IMR-90 (cell line): ENCODE measurements at regions not wholly inside any gene's neighbourhood (a gene's known extent, or its start where the extent isn't known, plus 50 kb on each side); places are given as distances from the start of the nearest gene placed in this dataset.

Experiments used
- ATAC-seq: fragments of 200-7000 bp; cut with Tn5 transposase; 2 replicates; pipeline ENCODE4 v1.9.1; 2020; ENCODE audit warnings: low read depth, mild to moderate bottlenecking, moderate library complexity
- BruUV-seq: library from RNA; stranded (reverse); fragments of 400-500 nt; replicated peaks from 2 replicates; lab custom pipeline; 2021; lab: Mats Ljungman, UMichigan
- CTCF ChIA-PET: fragments of 300-600 bp; formaldehyde crosslinking; extraction: SDS; loops from one replicate; lab custom pipeline; 2021; ENCODE audit warnings: antibody characterized with exemption; lab: Yijun Ruan, JAX
- POLR2A ChIA-PET: fragments of 300-600 bp; sonication (Branson Sonifier 250); formaldehyde crosslinking; loops from one replicate; lab custom pipeline; 2022; ENCODE audit warnings: antibody characterized with exemption; ENCODE audit not compliant: unreplicated experiment; lab: Charles Lee
- DNase-seq: peaks from one replicate; pipeline ENCODE4 v3.0.0; 2013
- H2AFZ ChIP-seq: replicated peaks from 2 replicates; pipeline ENCODE3; 2013; ENCODE audit warnings: low read length, mild to moderate bottlenecking; ENCODE audit not compliant: poor library complexity
- H2AK5ac ChIP-seq: 2 replicates; pipeline ENCODE4 v1.6.1; 2013; ENCODE audit warnings: low read depth, low read length, inconsistent platforms
- H2AK9ac ChIP-seq: replicated peaks from 2 replicates; pipeline ENCODE3; 2013; ENCODE audit warnings: mild to moderate bottlenecking, low read depth, low read length, moderate library complexity; ENCODE audit not compliant: poor library complexity
- H2BK120ac ChIP-seq: 2 replicates; pipeline ENCODE4 v1.6.1; 2013; ENCODE audit warnings: low read depth, low read length, inconsistent platforms
- H2BK15ac ChIP-seq: 3 replicates; pipeline ENCODE4 v1.6.1; 2013; ENCODE audit warnings: low read depth, low read length, inconsistent platforms
- H2BK20ac ChIP-seq: 2 replicates; pipeline ENCODE4 v1.6.1; 2013; ENCODE audit warnings: low read depth, mild to moderate bottlenecking, inconsistent platforms, low read length, moderate library complexity
- H2BK5ac ChIP-seq: 2 replicates; pipeline ENCODE4 v1.6.1; 2013; ENCODE audit warnings: mild to moderate bottlenecking, low read depth, low read length, inconsistent platforms; ENCODE audit not compliant: poor library complexity, severe bottlenecking
- H3K14ac ChIP-seq: replicated peaks from 2 replicates; pipeline ENCODE4 v1.6.1; 2013; ENCODE audit warnings: low read depth, low read length, inconsistent platforms
- H3K18ac ChIP-seq: 2 replicates; pipeline ENCODE4 v1.6.1; 2013; ENCODE audit warnings: low read depth, low read length, control low read depth
- H3K23ac ChIP-seq: 2 replicates; pipeline ENCODE4 v1.6.1; 2013; ENCODE audit warnings: low read depth, low read length, inconsistent platforms
- H3K27ac ChIP-seq: 2 replicates; pipeline ENCODE4 v1.5.1; 2013; ENCODE audit warnings: mild to moderate bottlenecking, control low read depth, low read length; ENCODE audit not compliant: insufficient read depth
- H3K27me3 ChIP-seq: 2 replicates; pipeline ENCODE4 v1.6.1; 2013; ENCODE audit warnings: low read length; ENCODE audit not compliant: control insufficient read depth, insufficient read depth
- H3K36me3 ChIP-seq: 2 replicates; pipeline ENCODE4 v1.6.1; 2013; ENCODE audit warnings: low read length, mixed read lengths; ENCODE audit not compliant: control insufficient read depth, insufficient read depth
- H3K4ac ChIP-seq: 2 replicates; pipeline ENCODE4 v1.6.1; 2013; ENCODE audit warnings: low read depth, low read length, inconsistent platforms
- H3K4me1 ChIP-seq: 2 replicates; pipeline ENCODE4 v1.6.1; 2013; ENCODE audit warnings: low read length, mixed read lengths; ENCODE audit not compliant: control insufficient read depth, insufficient read depth
- H3K4me2 ChIP-seq: 2 replicates; pipeline ENCODE4 v1.6.1; 2013; ENCODE audit warnings: low read depth, mild to moderate bottlenecking, control low read depth, low read length, moderate library complexity
- H3K4me3 ChIP-seq: 2 replicates; pipeline ENCODE4 v1.5.1; 2013; ENCODE audit warnings: low read depth, mild to moderate bottlenecking, control low read depth, low read length, moderate library complexity; ENCODE audit not compliant: insufficient read depth
- H3K56ac ChIP-seq: 2 replicates; pipeline ENCODE4 v1.6.1; 2013; ENCODE audit warnings: low read length, inconsistent platforms; ENCODE audit not compliant: insufficient read depth; ENCODE audit errors: extremely low read depth
- H3K79me1 ChIP-seq, 2 experiments: 2 replicates each; pipeline ENCODE4 v1.6.1; 2013; ENCODE audit warnings: low read length in 2 of 2, inconsistent platforms in 1 of 2, low read depth in 1 of 2
- H3K9ac ChIP-seq: 2 replicates; pipeline ENCODE4 v1.6.1; 2013; ENCODE audit warnings: low read depth, low read length, control low read depth
- H3K9me1 ChIP-seq: 2 replicates; pipeline ENCODE4 v1.6.1; 2013; ENCODE audit warnings: low read length, inconsistent platforms; ENCODE audit not compliant: insufficient read depth
- H3K9me3 ChIP-seq: 2 replicates; pipeline ENCODE4 v1.6.1; 2013; ENCODE audit warnings: low read length; ENCODE audit not compliant: control insufficient read depth, insufficient read depth
- H4K20me1 ChIP-seq: 2 replicates; pipeline ENCODE4 v1.6.1; 2013; ENCODE audit warnings: low read length, inconsistent platforms; ENCODE audit not compliant: insufficient read depth
- H4K5ac ChIP-seq: 2 replicates; pipeline ENCODE4 v1.6.1; 2013; ENCODE audit warnings: mild to moderate bottlenecking, low read depth, low read length, control low read depth
- H4K8ac ChIP-seq, 2 experiments: 2 replicates each; pipeline ENCODE4 v1.6.1; 2013; ENCODE audit warnings: low read depth in 2 of 2, low read length in 2 of 2, control low read depth in 1 of 2, inconsistent platforms in 1 of 2
- H4K91ac ChIP-seq: 2 replicates; pipeline ENCODE4 v1.6.1; 2013; ENCODE audit warnings: low read depth, low read length, inconsistent platforms; ENCODE audit not compliant: insufficient read depth
- BHLHE40 ChIP-seq: fragments of 150-350 bp; IDR thresholded peaks from 2 replicates; pipeline ENCODE4 v1.6.1; 2016; ENCODE audit warnings: mild to moderate bottlenecking, low read depth, low read length
- CEBPB ChIP-seq: IDR thresholded peaks from 2 replicates; pipeline ENCODE4 v1.6.1; 2012; ENCODE audit warnings: low read depth, low read length, improper control_type of control experiment
- CHD1 ChIP-seq: IDR thresholded peaks from 2 replicates; pipeline ENCODE4 v1.6.1; 2012; ENCODE audit warnings: low read depth, low read length, improper control_type of control experiment
- CTCF ChIP-seq: conservative IDR thresholded peaks from 2 replicates; pipeline ENCODE4 v1.5.1; 2012; ENCODE audit warnings: mild to moderate bottlenecking, low read depth, low read length, improper control_type of control experiment
- FOS ChIP-seq: fragments of 150-350 bp; IDR thresholded peaks from 2 replicates; pipeline ENCODE4 v1.6.1; 2016; ENCODE audit warnings: low read depth, low read length
- MAFK ChIP-seq: IDR thresholded peaks from 2 replicates; pipeline ENCODE4 v1.6.1; 2012; ENCODE audit warnings: low read depth, low read length, improper control_type of control experiment
- MAZ ChIP-seq: IDR thresholded peaks from 2 replicates; pipeline ENCODE4 v1.6.1; 2012; ENCODE audit warnings: low read depth, mild to moderate bottlenecking, low read length, improper control_type of control experiment, moderate library complexity, borderline replicate concordance
- MXI1 ChIP-seq: IDR thresholded peaks from 2 replicates; pipeline ENCODE4 v1.6.1; 2012; ENCODE audit warnings: low read depth, mild to moderate bottlenecking, low read length, moderate library complexity, borderline replicate concordance
- NFE2L2 ChIP-seq: fragments of 150-350 bp; IDR thresholded peaks from 2 replicates; pipeline ENCODE4 v1.6.1; 2016; ENCODE audit warnings: low read depth, mild to moderate bottlenecking, low read length
- POLR2A ChIP-seq: IDR thresholded peaks from 2 replicates; pipeline ENCODE4 v1.6.1; 2012; ENCODE audit warnings: mild to moderate bottlenecking, low read depth, low read length
- RAD21 ChIP-seq: IDR thresholded peaks from 2 replicates; pipeline ENCODE4 v1.6.1; 2012; ENCODE audit warnings: low read length, improper control_type of control experiment
- RCOR1 ChIP-seq: IDR thresholded peaks from 2 replicates; pipeline ENCODE4 v1.6.1; 2012; ENCODE audit warnings: mild to moderate bottlenecking, low read length, improper control_type of control experiment; ENCODE audit not compliant: insufficient replicate concordance
- RFX5 ChIP-seq: IDR thresholded peaks from 2 replicates; pipeline ENCODE4 v1.8.0; 2012; ENCODE audit warnings: low read depth, mild to moderate bottlenecking, low read length, moderate library complexity
- SMC3 ChIP-seq: fragments of 150-350 bp; IDR thresholded peaks from 2 replicates; pipeline ENCODE4 v1.6.1; 2016; ENCODE audit warnings: low read depth, mild to moderate bottlenecking, antibody characterized with exemption, low read length, moderate library complexity
- WGBS, 2 experiments: methylation state at CpG; one replicate each; pipeline versions ENCODE4 v1.1.5 to v1.1.7; 2013; ENCODE audit warnings: missing lambda C conversion rate in 2 of 2; ENCODE audit not compliant: insufficient read length in 1 of 2; ENCODE audit errors: extremely low coverage in 2 of 2; 5-methylcytosine and 5-hydroxymethylcytosine counted together
- dilution Hi-C: fragments of 300-500 bp; cut with HindIII; formaldehyde crosslinking; loops from one replicate; pipeline ENCODE4 v1.14.3; 2018; ENCODE audit warnings: low sequenced_read_pairs; ENCODE audit not compliant: unreplicated experiment
- in situ Hi-C: fragments of 300-500 bp; cut with MboI; formaldehyde crosslinking; loops from 3 replicates; pipeline ENCODE4 v1.14.3; 2019; ENCODE audit warnings: low sequenced_read_pairs, inconsistent platforms, mixed read lengths
- intact Hi-C: fragments of 100-400 bp; cut with micrococcal nuclease; formaldehyde crosslinking; loops from 2 replicates; pipeline ENCODE4 v1.10.0; 2022
- TF ChIP-seq, protein P1 (sequence below): fragments of 150-350 bp; IDR thresholded peaks from 2 replicates; pipeline ENCODE4 v1.6.1; 2016; ENCODE audit warnings: low read depth, mild to moderate bottlenecking, low read length, moderate library complexity, borderline replicate concordance
- TF ChIP-seq, protein P2 (sequence below): fragments of 150-350 bp; IDR thresholded peaks from 2 replicates; pipeline ENCODE4 v1.6.1; 2017; ENCODE audit warnings: mild to moderate bottlenecking, antibody characterized with exemption, low read length, low read depth

GRCh38 chr5:123699571-123699970, 187.6 kb downstream of the CSNK1G3 start:
- POLR2A ChIA-PET: no interaction called here
- no peaks in the 10 kb centered on the region for H3K27me3 ChIP-seq
- peak overlapping the region; percentile 95 for H4K5ac ChIP-seq
- ATAC-seq: no peak
- CTCF ChIA-PET: interaction anchor here (0.6 kb wide), 1 partner anchor 276 kb away, joined by 4 read pairs; no protein-coding TSS in a partner anchor
- peak overlapping the region; percentile 93 for H3K14ac ChIP-seq
- peak overlapping the region; percentile 96 for H2BK5ac ChIP-seq
- no peak overlapping the region for H3K4me3 ChIP-seq
- peak overlapping the region; percentile 98 for H2BK15ac ChIP-seq
- H2AFZ ChIP-seq: peak overlapping the region; percentile 83
- peaks cover 8% of the 10 kb centered on the region for H3K9me1 ChIP-seq
- H3K79me1 ChIP-seq: 0 out of 4 replicates have a peak, but pooled peaks cover 0 to 3% of the 10 kb centered on the region in 2 experiments
- no peak overlapping the region for H3K9ac ChIP-seq
- H2BK20ac ChIP-seq: peak overlapping the region; percentile 99
- no peaks in the 10 kb centered on the region for H3K36me3 ChIP-seq
- peak overlapping the region; percentile 98 for H3K4ac ChIP-seq
- peak overlapping the region; percentile 31; the same call in 1 of the 2 replicates for H3K18ac ChIP-seq
- H2AK5ac ChIP-seq: peak overlapping the region; percentile 93
- no peak for DNase-seq
- peak overlapping the region; percentile 99 for H2BK120ac ChIP-seq
- peak overlapping the region; percentile 94 for H4K91ac ChIP-seq
- no peaks in the 10 kb centered on the region for H4K20me1 ChIP-seq
- H3K9me3 ChIP-seq: no peaks in the 10 kb centered on the region
- TF ChIP-seq MAFK (no peak), MXI1 (no peak), RAD21 (no peak), NFE2L2 (no peak), CHD1 (no peak), BHLHE40 (no peak), RCOR1 (no peak), SMC3 (no peak), RFX5 (no peak), POLR2A (no peak), CTCF (no peak), MAZ (no peak), CEBPB (no peak), FOS (no peak)
- TF ChIP-seq, protein P1, sequence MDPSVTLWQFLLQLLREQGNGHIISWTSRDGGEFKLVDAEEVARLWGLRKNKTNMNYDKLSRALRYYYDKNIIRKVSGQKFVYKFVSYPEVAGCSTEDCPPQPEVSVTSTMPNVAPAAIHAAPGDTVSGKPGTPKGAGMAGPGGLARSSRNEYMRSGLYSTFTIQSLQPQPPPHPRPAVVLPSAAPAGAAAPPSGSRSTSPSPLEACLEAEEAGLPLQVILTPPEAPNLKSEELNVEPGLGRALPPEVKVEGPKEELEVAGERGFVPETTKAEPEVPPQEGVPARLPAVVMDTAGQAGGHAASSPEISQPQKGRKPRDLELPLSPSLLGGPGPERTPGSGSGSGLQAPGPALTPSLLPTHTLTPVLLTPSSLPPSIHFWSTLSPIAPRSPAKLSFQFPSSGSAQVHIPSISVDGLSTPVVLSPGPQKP: no peak
- TF ChIP-seq, protein P2, sequence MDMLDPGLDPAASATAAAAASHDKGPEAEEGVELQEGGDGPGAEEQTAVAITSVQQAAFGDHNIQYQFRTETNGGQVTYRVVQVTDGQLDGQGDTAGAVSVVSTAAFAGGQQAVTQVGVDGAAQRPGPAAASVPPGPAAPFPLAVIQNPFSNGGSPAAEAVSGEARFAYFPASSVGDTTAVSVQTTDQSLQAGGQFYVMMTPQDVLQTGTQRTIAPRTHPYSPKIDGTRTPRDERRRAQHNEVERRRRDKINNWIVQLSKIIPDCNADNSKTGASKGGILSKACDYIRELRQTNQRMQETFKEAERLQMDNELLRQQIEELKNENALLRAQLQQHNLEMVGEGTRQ: no peak
- peak overlapping the region; percentile 47 to 68; a peak in 2 of 4 replicates for H4K8ac ChIP-seq
- BruUV-seq: no TSS peak
- dilution Hi-C loops (no loop called here), in situ Hi-C loops (no loop called here), intact Hi-C loops (no loop called here)
- peak overlapping the region; percentile 75 for H2AK9ac ChIP-seq
- peak overlapping the region; percentile 61 for H3K27ac ChIP-seq
- H3K4me2 ChIP-seq: no peak overlapping the region
- peaks cover 16% of the 10 kb centered on the region for H3K4me1 ChIP-seq
- peak overlapping the region; percentile 86 for H3K23ac ChIP-seq
- peak overlapping the region; percentile 61; the same call in 1 of the 2 replicates for H3K56ac ChIP-seq
- no CpG with 5 or more reads among the region's 2 CpGs for WGBS, 2 experiments
